ENCODE measurements at regions not wholly inside any gene's neighbourhood (a gene's known extent, or its start where the extent isn't known, plus 50 kb on each side); places are given as distances from the start of the nearest gene placed in this dataset.

DNA sequence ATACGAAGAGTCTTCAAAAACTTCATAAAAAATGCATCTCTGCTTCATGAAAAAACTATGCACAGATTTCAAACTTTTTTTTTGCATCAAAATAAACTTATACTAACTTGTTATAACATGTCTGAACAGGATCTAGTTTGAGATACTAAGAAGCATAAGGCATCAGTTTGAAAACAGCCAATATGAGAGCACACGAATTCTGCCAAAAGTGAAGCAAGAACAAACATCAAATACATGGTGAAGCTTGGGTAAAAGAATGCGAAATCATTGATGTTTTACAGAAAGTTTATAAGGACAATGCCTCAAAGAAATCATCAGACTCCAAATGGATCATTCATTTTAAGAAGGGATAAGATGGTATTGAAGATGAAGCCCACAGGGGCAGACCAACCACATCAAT is 389.1 kb upstream of the TENM4 start:
- H4K5ac ChIP-seq (ENCODE audit: insufficient read length, low read depth, low read length): no peak overlapping the region
- H2BK12ac ChIP-seq (ENCODE audit: low read depth, low read length): no peak overlapping the region
- POLR2A ChIA-PET (ENCODE audit: partially characterized antibody): no interaction called here
- H3K36me3 ChIP-seq (ENCODE audit: control insufficient read depth in 2 of 4, insufficient read depth in 4 of 4, low read length in 3 of 4): no peaks in the 10 kb centered on the region
- no peaks in the 10 kb centered on the region for H4K20me1 ChIP-seq (replicated peaks in 1 of 2; ENCODE audit: control insufficient read depth in 1 of 2, insufficient read depth in 2 of 2, low read length in 2 of 2)
- no peak overlapping the region for H3K9ac ChIP-seq (replicated peaks in 1 of 4; ENCODE audit: extremely low read depth in 1 of 4, low read depth in 3 of 4, low read length in 3 of 4)
- no peak overlapping the region for H3K23ac ChIP-seq (ENCODE audit: insufficient read length)
- H3K27me3 ChIP-seq (replicated peaks in 1 of 4; ENCODE audit: control insufficient read depth in 3 of 4, extremely low read depth in 1 of 4, insufficient read depth in 3 of 4, low read length in 3 of 4): no peaks in the 10 kb centered on the region
- H2AFZ ChIP-seq (ENCODE audit: low read length): no peak overlapping the region
- H3K14ac ChIP-seq (ENCODE audit: insufficient read length): no peak overlapping the region
- H3K79me2 ChIP-seq (ENCODE audit: control insufficient read depth in 1 of 2, insufficient read depth in 2 of 2, low read length in 2 of 2): no peaks in the 10 kb centered on the region
- no peak overlapping the region for H3K4me2 ChIP-seq (ENCODE audit: insufficient read depth in 1 of 2, low read depth in 2 of 2, low read length in 2 of 2)
- no peaks in the 10 kb centered on the region for H3K9me3 ChIP-seq (ENCODE audit: insufficient read depth in 2 of 2, low read depth in 1 of 2, low read length in 1 of 2)
- no peak overlapping the region for H3K56ac ChIP-seq (replicated peaks; ENCODE audit: insufficient read length, low read depth, low read length)
- H4K8ac ChIP-seq (ENCODE audit: extremely low read depth, insufficient read depth, low read length): no peak overlapping the region
- CTCF ChIA-PET (ENCODE audit: partially characterized antibody): interaction anchor here (0.6 to 1.5 kb wide), 4 partner anchors 10 to 1396 kb away, joined by 3 to 5 read pairs (median 3); no protein-coding TSS in a partner anchor
- no peak overlapping the region for H2BK5ac ChIP-seq (ENCODE audit: low read depth, low read length)
- no peak overlapping the region for H2BK20ac ChIP-seq (ENCODE audit: low read length)
- no peak overlapping the region for H3K27ac ChIP-seq (ENCODE audit: low read depth, low read length)
- FAIRE-seq: no peak
- H3K4ac ChIP-seq (replicated peaks; ENCODE audit: insufficient read length, low read depth, low read length): no peak overlapping the region
- H3K4me3 ChIP-seq (ENCODE audit: extremely low read depth in 1 of 4, insufficient read depth in 2 of 4, low read depth in 3 of 4, low read length in 4 of 4): no peak overlapping the region
- no peak overlapping the region for H3K18ac ChIP-seq (ENCODE audit: extremely low read depth, low read length)
- H4K91ac ChIP-seq (replicated peaks; ENCODE audit: insufficient read length, low read length): no peak overlapping the region
- no peaks in the 10 kb centered on the region for H3K79me1 ChIP-seq (ENCODE audit: low read depth, low read length)
- H2BK120ac ChIP-seq (replicated peaks; ENCODE audit: low read depth, low read length): no peak overlapping the region
- peaks cover 2% of the 10 kb centered on the region; the same call in 1 of the 2 replicates for H3K23me2 ChIP-seq (ENCODE audit: low read depth, low read length)
- WGBS, 2 experiments (ENCODE audit: extremely low coverage in 1 of 2, insufficient coverage in 1 of 2, insufficient read length in 1 of 2, insufficient replicate concordance in 2 of 2, low coverage in 1 of 2, low lambda C conversion rate in 2 of 2, missing lambda C conversion rate in 1 of 2): 85% methylated on average over 3 of the region's 3 CpGs; no CpG with 5 or more reads in 1 of the 2 experiments
- TF ChIP-seq SP4 (IDR thresholded peaks at IDR 0.05; ENCODE audit: low read length) (no peak), ASH2L (IDR thresholded peaks at IDR 0.05; ENCODE audit: low read length) (no peak), NANOG (IDR thresholded peaks at IDR 0.05; ENCODE audit: insufficient read depth, low read depth, low read length, poor library complexity, severe bottlenecking) (no peak), JUN (IDR thresholded peaks at IDR 0.05; ENCODE audit: low read depth, low read length) (no peak), CHD1 (IDR thresholded peaks at IDR 0.05; ENCODE audit: low read depth, low read length) (no peak), RNF2 (IDR thresholded peaks at IDR 0.05; ENCODE audit: borderline replicate concordance, low read depth, low read length, missing control alignments, poor library complexity, severe bottlenecking) (no peak), EGR1 (IDR thresholded peaks at IDR 0.05; ENCODE audit: borderline replicate concordance, low read depth, low read length) (no peak), KDM5A (IDR thresholded peaks at IDR 0.05; ENCODE audit: low read length) (no peak), BACH1 (IDR thresholded peaks at IDR 0.05; ENCODE audit: low read length) (no peak), CREB1 (IDR thresholded peaks at IDR 0.05) (no peak), FOSL1 (IDR thresholded peaks at IDR 0.05; ENCODE audit: insufficient read depth, low read depth, low read length) (no peak), POU5F1 (IDR thresholded peaks at IDR 0.05; ENCODE audit: low read depth, low read length) (no peak), TAF1 (IDR thresholded peaks at IDR 0.05; ENCODE audit: low read depth, low read length) (no peak), HDAC2 (IDR thresholded peaks at IDR 0.05; ENCODE audit: borderline replicate concordance in 1 of 2, low read depth in 2 of 2, low read length in 2 of 2) (no peak)
- H2AK5ac ChIP-seq (ENCODE audit: low read depth, low read length): no peak overlapping the region
- no peak overlapping the region for H2BK15ac ChIP-seq (ENCODE audit: low read length)
- H3K4me1 ChIP-seq (replicated peaks in 1 of 4; ENCODE audit: control insufficient read depth in 3 of 4, insufficient read depth in 4 of 4, low read length in 3 of 4): no peaks in the 10 kb centered on the region
- DNase-seq (ENCODE audit: low read depth in 1 of 2, low spot score in 2 of 2): no peak

Data from H1 (cell line).